TTC549 (cell line): ENCODE measurements at regions not wholly inside any gene's neighbourhood (a gene's known extent, or its start where the extent isn't known, plus 50 kb on each side); places are given as distances from the start of the nearest gene placed in this dataset.

Experiments
- FAIRE-seq: peaks from 2 replicates; lab custom pipeline; 2012; peaks lifted over from hg19 to GRCh38; lab: Jason Lieb, UNC

- FAIRE-seq: no peak
Measured at GRCh38 chr12:47558625-47559345, 147.0 kb downstream of the RPAP3 start.

GRCh38 chr12:47557386-47557785 lies 148.4 kb downstream of the RPAP3 start:
- FAIRE-seq: no peak

GRCh38 chr12:47556261-47557030 lies 149.4 kb downstream of the RPAP3 start:
- no peak for FAIRE-seq

- no peak for FAIRE-seq
Measured at GRCh38 chr12:47554046-47554653, 151.7 kb downstream of the RPAP3 start.

- FAIRE-seq: no peak
Measured at GRCh38 chr12:47553266-47553665, 152.6 kb downstream of the RPAP3 start.

- FAIRE-seq: no peak
Measured at GRCh38 chr12:47551426-47551851, 154.4 kb downstream of the RPAP3 start.

GRCh38 chr12:47549258-47549657 lies 156.6 kb downstream of the RPAP3 start:
- FAIRE-seq: no peak

DNA sequence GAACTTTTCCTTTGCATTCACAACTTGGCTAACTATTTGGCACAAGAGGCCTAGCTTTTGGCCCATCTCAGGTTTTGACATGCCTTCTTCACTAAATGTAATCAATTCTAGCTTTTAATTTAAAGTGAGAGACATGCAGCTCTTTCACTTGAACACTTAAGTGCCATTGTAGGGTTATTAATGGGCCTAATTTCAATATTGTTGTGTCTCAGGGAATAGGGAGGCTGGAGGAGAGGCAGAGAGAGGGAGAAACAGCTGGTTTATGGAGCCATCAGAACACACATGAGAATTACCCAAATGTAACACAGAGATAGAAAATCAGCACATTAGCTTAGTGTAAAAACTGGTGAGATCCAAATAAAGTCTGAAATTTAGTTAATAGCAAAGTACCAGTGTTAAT lies 157.4 kb downstream of the RPAP3 start:
- FAIRE-seq: no peak

DNA sequence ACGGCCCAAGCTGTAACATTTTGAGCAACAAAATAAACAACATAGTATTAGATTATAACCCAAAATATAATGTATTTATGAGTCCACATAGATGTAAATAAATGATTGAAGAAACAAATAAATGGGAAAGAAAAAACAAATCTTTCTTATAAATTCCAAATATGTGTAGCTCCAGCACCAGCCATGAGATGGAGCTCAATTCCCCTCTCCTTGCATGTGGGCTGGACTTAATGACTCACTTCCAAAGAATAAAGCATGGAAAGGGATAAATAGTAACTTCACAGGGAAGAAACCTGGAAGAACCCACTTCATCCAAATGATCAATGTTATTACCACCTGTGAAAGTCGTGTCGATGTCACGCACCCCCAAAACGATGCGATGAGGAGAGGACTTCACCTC lies 158.8 kb downstream of the RPAP3 start:
- FAIRE-seq: peak; percentile 71

- FAIRE-seq: no peak
Measured at GRCh38 chr12:47545938-47546609, 159.8 kb downstream of the RPAP3 start.

GRCh38 chr12:47534695-47535094 lies 171.1 kb downstream of the RPAP3 start:
- FAIRE-seq: no peak

- FAIRE-seq: no peak
Measured at GRCh38 chr12:47530050-47530449, 175.8 kb downstream of the RPAP3 start.

DNA sequence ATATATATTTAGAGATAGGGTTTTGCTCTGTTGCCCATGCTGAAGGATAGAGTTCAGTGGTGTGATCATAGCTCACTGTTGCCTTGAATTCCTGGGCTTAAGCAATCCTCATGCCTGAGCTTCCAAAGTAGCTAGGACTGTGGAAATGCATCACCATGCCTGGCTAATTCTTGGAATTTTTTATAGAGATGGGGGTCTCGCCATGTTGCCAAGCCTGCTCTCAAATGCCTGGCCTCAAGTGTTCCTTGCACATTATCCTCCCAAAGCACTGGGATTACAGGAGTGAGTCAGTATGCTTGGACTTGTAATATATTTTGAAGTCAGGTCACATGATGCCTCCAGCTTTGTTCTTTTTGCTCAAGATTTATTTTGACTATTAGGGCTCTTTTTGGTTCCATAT lies 178.0 kb downstream of the RPAP3 start:
- FAIRE-seq: no peak

- FAIRE-seq: no peak
Measured at GRCh38 chr12:47520029-47520428, 185.8 kb downstream of the RPAP3 start.

GRCh38 chr12:47517122-47517521 lies 188.7 kb downstream of the RPAP3 start:
- no peak for FAIRE-seq

DNA sequence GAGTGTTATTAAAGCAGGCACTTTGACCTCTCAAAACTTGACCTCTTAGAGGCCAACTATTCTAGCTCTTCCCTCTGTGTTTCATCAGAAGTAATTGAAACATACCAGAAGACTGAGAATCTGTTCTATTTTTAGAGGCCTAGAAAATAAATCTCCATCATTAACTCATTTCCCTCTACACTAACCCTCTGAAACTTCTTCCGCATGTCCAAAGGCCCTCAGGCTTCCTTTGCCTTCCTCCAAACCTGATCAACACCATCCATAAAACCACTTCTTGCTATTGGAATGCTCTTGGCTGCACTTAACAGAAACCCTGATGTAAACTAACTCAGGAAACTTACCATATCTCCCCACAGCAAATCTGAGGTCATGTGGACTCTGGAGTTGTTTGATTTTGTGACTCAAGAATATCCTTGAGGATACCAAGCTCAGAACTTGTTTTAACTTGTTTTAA lies 196.4 kb downstream of the RPAP3 start:
- FAIRE-seq: no peak

- no peak for FAIRE-seq
Measured at GRCh38 chr12:47507221-47507620, 198.6 kb downstream of the RPAP3 start.

- FAIRE-seq: no peak
Measured at GRCh38 chr12:47504775-47505446, 200.9 kb downstream of the RPAP3 start.

- no peak for FAIRE-seq
Measured at GRCh38 chr12:47493801-47494200, 212.0 kb downstream of the RPAP3 start.

DNA sequence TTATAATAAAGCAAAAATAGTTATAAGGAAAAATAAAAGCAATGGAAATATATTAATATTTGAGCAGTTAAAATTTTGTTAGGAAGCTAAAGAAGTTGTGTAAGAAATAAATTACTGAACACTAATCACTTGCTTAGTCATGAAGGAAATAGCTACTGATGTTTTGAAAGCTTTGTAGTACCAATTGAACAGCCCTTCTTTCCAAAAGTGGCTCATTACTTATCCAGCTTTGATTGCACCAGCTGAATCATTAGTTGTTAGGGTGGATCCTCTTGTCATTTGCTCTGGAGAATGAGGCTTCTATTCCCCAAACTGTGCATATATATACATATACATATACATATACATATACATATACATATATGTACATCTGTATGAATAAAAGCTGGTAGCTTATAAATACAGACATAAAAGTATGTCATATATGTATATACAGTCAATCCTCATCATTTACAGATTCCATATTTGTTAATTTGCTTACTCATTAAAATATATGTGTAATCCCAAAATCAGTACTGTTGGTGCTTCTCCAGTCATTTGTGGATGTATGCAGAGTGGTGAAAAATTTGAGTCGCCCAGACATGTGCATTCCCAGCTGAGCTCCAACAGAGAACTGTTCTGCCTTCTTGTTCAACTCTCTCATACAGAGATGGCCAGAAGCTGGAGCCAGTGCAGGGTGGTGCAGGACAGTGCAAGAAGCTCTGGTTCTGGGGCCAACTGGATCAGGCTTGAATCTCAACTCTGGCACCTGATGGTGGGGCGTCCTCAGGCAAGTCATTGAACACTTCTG lies 214.1 kb downstream of the RPAP3 start:
- FAIRE-seq: no peak

DNA sequence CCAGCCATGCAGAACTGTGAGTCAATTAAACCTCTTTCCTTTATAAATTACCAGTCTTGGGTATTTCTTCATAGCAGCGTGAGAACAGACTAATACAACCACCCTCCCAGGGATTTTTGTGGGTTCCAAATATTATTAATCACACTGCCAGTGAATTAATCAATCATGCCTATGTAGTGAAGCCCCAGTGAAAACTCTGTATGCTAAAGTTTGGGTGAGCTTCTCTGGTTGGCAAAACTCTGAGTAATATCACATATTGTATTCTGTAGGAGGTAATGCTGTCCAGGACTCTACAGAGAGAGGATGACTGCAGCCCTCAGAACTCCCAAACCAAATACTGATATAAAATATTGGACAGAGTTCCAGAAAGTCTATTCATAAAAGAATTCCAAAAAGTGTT lies 216.9 kb downstream of the RPAP3 start:
- no peak for FAIRE-seq
